Caco-2 (cell line): ENCODE measurements at regions not wholly inside any gene's neighbourhood (a gene's known extent, or its start where the extent isn't known, plus 50 kb on each side); places are given as distances from the start of the nearest gene placed in this dataset.

Experiments
- BruUV-seq: library from RNA; stranded (reverse); fragments of 400-500 nt; replicated peaks from 2 replicates; lab custom pipeline; 2021; lab: Mats Ljungman, UMichigan
- CTCF ChIA-PET: fragments of 300-600 bp; sonication (Branson Sonifier 250); formaldehyde crosslinking; loops from one replicate; lab custom pipeline; 2022; ENCODE audit warnings: antibody characterized with exemption; lab: Charles Lee
- POLR2A ChIA-PET: fragments of 300-600 bp; sonication (Branson Sonifier 250); formaldehyde crosslinking; loops from one replicate; lab custom pipeline; 2022; ENCODE audit warnings: antibody characterized with exemption; lab: Charles Lee
- DNase-seq, 2 experiments: peaks; one replicate each; pipeline versions ENCODE4 v3.0.0 to v3.0.0-alpha.2; 2020 to 2022
- H3K27me3 ChIP-seq: replicated peaks from 2 replicates; pipeline ENCODE4 v1.6.0; 2011; ENCODE audit warnings: low read length; ENCODE audit not compliant: control insufficient read depth, insufficient read depth
- H3K36me3 ChIP-seq: 2 replicates; pipeline ENCODE4 v1.5.1; 2011; ENCODE audit warnings: low read length; ENCODE audit not compliant: control insufficient read depth, insufficient read depth
- H3K4me1 ChIP-seq: fragments of 250-450 bp; sonication (Bioruptor Pico); 2 replicates; pipeline ENCODE4 v1.5.1; 2020; ENCODE audit warnings: mild to moderate bottlenecking
- H3K4me3 ChIP-seq: 2 replicates; pipeline ENCODE4 v1.5.1; 2011; ENCODE audit warnings: low read depth, mild to moderate bottlenecking, control low read depth, low read length
- H3K9me3 ChIP-seq: fragments of 250-450 bp; sonication (Bioruptor Pico); 2 replicates; pipeline ENCODE4 v1.5.1; 2020; ENCODE audit warnings: mild to moderate bottlenecking, moderate library complexity
- H3K27ac Mint-ChIP-seq: one replicate; pipeline ENCODE4 v1.8.0; 2022; ENCODE audit warnings: mixed read lengths; ENCODE audit not compliant: unreplicated experiment
- H3K27me3 Mint-ChIP-seq: one replicate; pipeline ENCODE4 v1.8.0; 2022; ENCODE audit warnings: mixed read lengths; ENCODE audit not compliant: insufficient read depth, unreplicated experiment
- H3K36me3 Mint-ChIP-seq: one replicate; pipeline ENCODE4 v1.8.0; 2022; ENCODE audit warnings: mild to moderate bottlenecking, mixed read lengths; ENCODE audit not compliant: insufficient read depth, unreplicated experiment
- H3K4me1 Mint-ChIP-seq: one replicate; pipeline ENCODE4 v1.8.0; 2022; ENCODE audit warnings: low read depth, mixed read lengths; ENCODE audit not compliant: unreplicated experiment
- H3K4me3 Mint-ChIP-seq: one replicate; pipeline ENCODE4 v1.8.0; 2022; ENCODE audit warnings: mild to moderate bottlenecking, moderate library complexity, mixed read lengths; ENCODE audit not compliant: unreplicated experiment
- H3K9me3 Mint-ChIP-seq: one replicate; pipeline ENCODE4 v1.8.0; 2022; ENCODE audit warnings: mixed read lengths; ENCODE audit not compliant: unreplicated experiment
- CTCF ChIP-seq, 2 experiments: fragments of 200-600 bp in 1 of 2; IDR thresholded peaks; 1 replicate in 1 of 2; 2 replicates in 1 of 2; pipeline versions ENCODE4 v1.5.1 to v1.8.0; 2011 to 2022; ENCODE audit warnings: antibody characterized with exemption in 1 of 2, control low read depth in 1 of 2, inconsistent platforms in 1 of 2, low read depth in 1 of 2, low read length in 1 of 2, mild to moderate bottlenecking in 1 of 2, moderate library complexity in 1 of 2; ENCODE audit not compliant: insufficient read depth in 1 of 2, severe bottlenecking in 1 of 2, unreplicated experiment in 1 of 2
- intact Hi-C: fragments of 100-400 bp; cut with micrococcal nuclease; formaldehyde crosslinking; loops from one replicate; pipeline ENCODE4 v1.10.0; 2022; ENCODE audit not compliant: unreplicated experiment

- TF ChIP-seq CTCF (IDR thresholded peaks at IDR 0.05; ENCODE audit: insufficient read depth in 1 of 2, low read depth in 1 of 2, low read length in 1 of 2, severe bottlenecking in 1 of 2, unreplicated experiment in 1 of 2): no peak
- Histone ChIP-seq H3K4me3 (no peak overlapping the region), H3K9me3 (peaks cover 1% of the 10 kb centered on the region; the same call in 1 of the 2 replicates), H3K4me1 (no peaks in the 10 kb centered on the region), H3K27me3 (no peaks in the 10 kb centered on the region), H3K36me3 (no peaks in the 10 kb centered on the region)
- intact Hi-C loops: no loop called here
- H3K4me1 Mint-ChIP-seq: no peaks in the 10 kb centered on the region
- CTCF ChIA-PET: no interaction called here
- POLR2A ChIA-PET: no interaction called here
- no peak overlapping the region for H3K27ac Mint-ChIP-seq
- H3K27me3 Mint-ChIP-seq: no peaks in the 10 kb centered on the region
- H3K36me3 Mint-ChIP-seq: no peaks in the 10 kb centered on the region
- DNase-seq: no peak
- no TSS peak for BruUV-seq
- no peaks in the 10 kb centered on the region for H3K9me3 Mint-ChIP-seq
- H3K4me3 Mint-ChIP-seq: no peak overlapping the region
These were observed 266.6 kb downstream of the PIK3R1 start for GRCh38 chr5:68482199-68482598.

GRCh38 chr5:68484307-68485068, 268.9 kb downstream of the PIK3R1 start:
- Mint-ChIP-seq H3K9me3 (no peaks in the 10 kb centered on the region), H3K36me3 (no peaks in the 10 kb centered on the region), H3K27ac (no peak overlapping the region), H3K27me3 (no peaks in the 10 kb centered on the region), H3K4me1 (no peaks in the 10 kb centered on the region), H3K4me3 (no peak overlapping the region)
- no TSS peak for BruUV-seq
- ChIA-PET POLR2A (no interaction called here), CTCF (no interaction called here)
- H3K4me1 ChIP-seq: no peaks in the 10 kb centered on the region
- H3K27me3 ChIP-seq: no peaks in the 10 kb centered on the region
- H3K9me3 ChIP-seq: peaks cover 16% of the 10 kb centered on the region
- H3K36me3 ChIP-seq: no peaks in the 10 kb centered on the region
- no peak for DNase-seq
- intact Hi-C loops: no loop called here
- no peak for TF ChIP-seq CTCF (IDR thresholded peaks at IDR 0.05; ENCODE audit: insufficient read depth in 1 of 2, low read depth in 1 of 2, low read length in 1 of 2, severe bottlenecking in 1 of 2, unreplicated experiment in 1 of 2)
- H3K4me3 ChIP-seq: no peak overlapping the region

- BruUV-seq: no TSS peak
- no peaks in the 10 kb centered on the region for H3K36me3 ChIP-seq
- no peaks in the 10 kb centered on the region for H3K27me3 Mint-ChIP-seq
- H3K4me3 Mint-ChIP-seq: no peak overlapping the region
- H3K4me1 Mint-ChIP-seq: no peaks in the 10 kb centered on the region
- CTCF ChIA-PET: no interaction called here
- no peaks in the 10 kb centered on the region for H3K36me3 Mint-ChIP-seq
- intact Hi-C loops: no loop called here
- no peaks in the 10 kb centered on the region for H3K9me3 Mint-ChIP-seq
- no peak for DNase-seq
- H3K4me1 ChIP-seq: no peaks in the 10 kb centered on the region
- POLR2A ChIA-PET: no interaction called here
- no peaks in the 10 kb centered on the region for H3K27me3 ChIP-seq
- no peak for TF ChIP-seq CTCF (IDR thresholded peaks at IDR 0.05; ENCODE audit: insufficient read depth in 1 of 2, low read depth in 1 of 2, low read length in 1 of 2, severe bottlenecking in 1 of 2, unreplicated experiment in 1 of 2)
- H3K9me3 ChIP-seq: peaks cover 16% of the 10 kb centered on the region
- H3K27ac Mint-ChIP-seq: no peak overlapping the region
- H3K4me3 ChIP-seq: no peak overlapping the region
These were observed 274.0 kb downstream of the PIK3R1 start for GRCh38 chr5:68489556-68489955.
